EL (cell line): ENCODE measurements at regions not wholly inside any gene's neighbourhood (a gene's known extent, or its start where the extent isn't known, plus 50 kb on each side); places are given as distances from the start of the nearest gene placed in this dataset.
"Not testable (repeated sequence)": the region's sequence is repeated elsewhere in the genome, so short reads cannot be mapped to it uniquely, and the experiment has no call there.

Experiments used
- DNase-seq: peaks from one replicate; pipeline ENCODE4 v3.0.0-alpha.2; 2016

- no peak for DNase-seq
Measured at GRCh38 chr2:8554296-8554806, 127.5 kb upstream of the ID2 start.

- no peak for DNase-seq
Measured at GRCh38 chr2:8555543-8555942, 126.3 kb upstream of the ID2 start.

GRCh38 chr2:8558096-8558495 is 123.8 kb upstream of the ID2 start:
- DNase-seq, result no peak

GRCh38 chr2:8558956-8559355 is 122.9 kb upstream of the ID2 start:
- no peak for DNase-seq

GRCh38 chr2:8559805-8560204 is 122.1 kb upstream of the ID2 start:
- no peak for DNase-seq

- DNase-seq, result not testable (repeated sequence)
Measured at GRCh38 chr2:8561692-8562091, 120.2 kb upstream of the ID2 start.

- no peak for DNase-seq
Measured at GRCh38 chr2:8563814-8564474, 117.9 kb upstream of the ID2 start.

GRCh38 chr2:8564475-8564874 is 117.4 kb upstream of the ID2 start:
- DNase-seq, result no peak

GRCh38 chr2:8565399-8566154 is 116.3 kb upstream of the ID2 start:
- DNase-seq, result no peak

- no peak for DNase-seq
Measured at GRCh38 chr2:8566155-8566670, 115.6 kb upstream of the ID2 start.

GRCh38 chr2:8566774-8567468 is 114.9 kb upstream of the ID2 start:
- DNase-seq, result no peak

- DNase-seq, result no peak
Measured at GRCh38 chr2:8567469-8568260, 114.2 kb upstream of the ID2 start.

GRCh38 chr2:8568543-8569302 is 113.1 kb upstream of the ID2 start:
- DNase-seq, result no peak

GRCh38 chr2:8569332-8569930 is 112.4 kb upstream of the ID2 start:
- DNase-seq, result no peak

GRCh38 chr2:8570637-8571036 is 111.2 kb upstream of the ID2 start:
- no peak for DNase-seq

- no peak for DNase-seq
Measured at GRCh38 chr2:8571301-8571791, 110.5 kb upstream of the ID2 start.

- DNase-seq, result no peak
Measured at GRCh38 chr2:8571792-8572499, 109.9 kb upstream of the ID2 start.

- DNase-seq, result no peak
Measured at GRCh38 chr2:8572712-8573233, 109.1 kb upstream of the ID2 start.

GRCh38 chr2:8573234-8573941 is 108.5 kb upstream of the ID2 start:
- DNase-seq, result no peak

GRCh38 chr2:8573942-8574195 is 108.0 kb upstream of the ID2 start:
- no peak for DNase-seq
